ENCODE measurements at regions not wholly inside any gene's neighbourhood (a gene's known extent, or its start where the extent isn't known, plus 50 kb on each side); places are given as distances from the start of the nearest gene placed in this dataset.

- TF ChIP-seq EP300 (IDR thresholded peaks at IDR 0.05) (no peak), CTCF (IDR thresholded peaks at IDR 0.05) (no peak), POLR2A (IDR thresholded peaks at IDR 0.05) (no peak), POLR2AphosphoS5 (IDR thresholded peaks at IDR 0.05) (no peak)
- WGBS = 76% methylated on average over 1 of the region's 1 CpG
Observed at GRCh38 chr14:29108908-29109307, 342.3 kb downstream of the FOXG1 start.

GRCh38 chr14:29109589-29109988, 343.0 kb downstream of the FOXG1 start:
- WGBS = 92% methylated on average over 1 of the region's 1 CpG
- no peak for TF ChIP-seq CTCF (IDR thresholded peaks at IDR 0.05)
- no peak for TF ChIP-seq POLR2AphosphoS5 (IDR thresholded peaks at IDR 0.05)
- no peak for TF ChIP-seq POLR2A (IDR thresholded peaks at IDR 0.05)
- no peak for TF ChIP-seq EP300 (IDR thresholded peaks at IDR 0.05)
- DNase-seq (ENCODE audit: low spot score in 2 of 2) = no peak

More at GRCh38 chr14:29108908-29109307, 342.3 kb downstream of the FOXG1 start:
- H3K9me3 ChIP-seq = no peaks in the 10 kb centered on the region
- DNase-seq (ENCODE audit: low spot score in 2 of 2) = no peak
- no peaks in the 10 kb centered on the region for H3K36me3 ChIP-seq
- no peaks in the 10 kb centered on the region for H3K4me1 ChIP-seq
- no peaks in the 10 kb centered on the region for H3K27me3 ChIP-seq
- H3K27ac ChIP-seq = no peak overlapping the region
- H3K4me3 ChIP-seq = no peak overlapping the region

GRCh38 chr14:29111554-29111953, 345.0 kb downstream of the FOXG1 start:
- H3K9me3 ChIP-seq = no peaks in the 10 kb centered on the region
- DNase-seq (ENCODE audit: low spot score in 2 of 2) = no peak
- no peak overlapping the region for H3K4me3 ChIP-seq
- H3K4me1 ChIP-seq = no peaks in the 10 kb centered on the region
- 27% methylated on average over 3 of the region's 3 CpGs for WGBS
- H3K27ac ChIP-seq = no peak overlapping the region
- no peaks in the 10 kb centered on the region for H3K36me3 ChIP-seq
- TF ChIP-seq POLR2A (IDR thresholded peaks at IDR 0.05) = no peak
- no peak for TF ChIP-seq EP300 (IDR thresholded peaks at IDR 0.05)
- no peak for TF ChIP-seq CTCF (IDR thresholded peaks at IDR 0.05)
- no peak for TF ChIP-seq POLR2AphosphoS5 (IDR thresholded peaks at IDR 0.05)
- no peaks in the 10 kb centered on the region for H3K27me3 ChIP-seq

More at GRCh38 chr14:29109589-29109988, 343.0 kb downstream of the FOXG1 start:
- H3K9me3 ChIP-seq = no peaks in the 10 kb centered on the region
- H3K27ac ChIP-seq = no peak overlapping the region
- no peaks in the 10 kb centered on the region for H3K36me3 ChIP-seq
- no peak overlapping the region for H3K4me3 ChIP-seq
- H3K4me1 ChIP-seq = no peaks in the 10 kb centered on the region
- H3K27me3 ChIP-seq = no peaks in the 10 kb centered on the region

GRCh38 chr14:29123017-29123416, 356.4 kb downstream of the FOXG1 start:
- Histone ChIP-seq H3K36me3 (no peaks in the 10 kb centered on the region), H3K9me3 (no peaks in the 10 kb centered on the region), H3K27ac (no peak overlapping the region), H3K4me3 (no peak overlapping the region), H3K27me3 (no peaks in the 10 kb centered on the region), H3K4me1 (no peaks in the 10 kb centered on the region)
- no peak for DNase-seq (ENCODE audit: low spot score in 2 of 2)
- 61% methylated on average over 1 of the region's 1 CpG for WGBS
- no peak for TF ChIP-seq EP300 (IDR thresholded peaks at IDR 0.05)

- no peak overlapping the region for H3K4me3 ChIP-seq
- DNase-seq (ENCODE audit: low spot score in 2 of 2) = no peak
- no peaks in the 10 kb centered on the region for H3K36me3 ChIP-seq
- 87% methylated on average over 4 of the region's 4 CpGs for WGBS
- H3K27me3 ChIP-seq = no peaks in the 10 kb centered on the region
- no peaks in the 10 kb centered on the region for H3K4me1 ChIP-seq
- no peaks in the 10 kb centered on the region for H3K9me3 ChIP-seq
- no peak overlapping the region for H3K27ac ChIP-seq
- TF ChIP-seq POLR2A (IDR thresholded peaks at IDR 0.05) (no peak), POLR2AphosphoS5 (IDR thresholded peaks at IDR 0.05) (no peak), EP300 (IDR thresholded peaks at IDR 0.05) (no peak), CTCF (IDR thresholded peaks at IDR 0.05) (no peak)
Observed at GRCh38 chr14:29126361-29126760, 359.8 kb downstream of the FOXG1 start.

- DNase-seq (ENCODE audit: low spot score in 2 of 2) = no peak
- H3K4me3 ChIP-seq = no peak overlapping the region
- H3K27ac ChIP-seq = no peak overlapping the region
- H3K36me3 ChIP-seq = no peaks in the 10 kb centered on the region
- no peaks in the 10 kb centered on the region for H3K4me1 ChIP-seq
- no peaks in the 10 kb centered on the region for H3K27me3 ChIP-seq
- TF ChIP-seq POLR2A (IDR thresholded peaks at IDR 0.05) (no peak), CTCF (IDR thresholded peaks at IDR 0.05) (no peak), EP300 (IDR thresholded peaks at IDR 0.05) (no peak), POLR2AphosphoS5 (IDR thresholded peaks at IDR 0.05) (no peak)
- 85% methylated on average over 2 of the region's 2 CpGs for WGBS
- no peaks in the 10 kb centered on the region for H3K9me3 ChIP-seq
Observed at GRCh38 chr14:29126865-29127264, 360.3 kb downstream of the FOXG1 start.

Measured in suprapubic skin (tissue), 4 donors.